SK-N-SH treated with all-trans-retinoic acid at 6 μM for 48 hours (cell line): ENCODE measurements at regions not wholly inside any gene's neighbourhood (a gene's known extent, or its start where the extent isn't known, plus 50 kb on each side); places are given as distances from the start of the nearest gene placed in this dataset.

ENCODE experiments used
- ARNTL ChIP-seq: fragments of 450-650 bp; formaldehyde crosslinking; IDR thresholded peaks from 2 replicates; pipeline ENCODE4 v1.5.0; 2020; ENCODE audit warnings: low read depth, mild to moderate bottlenecking, moderate library complexity, borderline replicate concordance
- RARB ChIP-seq: fragments of 250-450 bp; sonication (Bioruptor Pico); IDR thresholded peaks from 2 replicates; pipeline ENCODE4 v1.8.0; 2021; ENCODE audit warnings: mild to moderate bottlenecking, moderate library complexity
- TOX ChIP-seq: fragments of 250-450 bp; sonication (Bioruptor Pico); IDR thresholded peaks from 2 replicates; pipeline ENCODE4 v1.8.0; 2021; ENCODE audit warnings: mild to moderate bottlenecking, moderate library complexity, borderline replicate concordance
- ZC3H10 ChIP-seq: fragments of 250-450 bp; sonication (Bioruptor Pico); IDR thresholded peaks from 2 replicates; pipeline ENCODE4 v1.5.1; 2021; ENCODE audit warnings: mild to moderate bottlenecking, moderate library complexity
- ZFP3 ChIP-seq: fragments of 250-450 bp; sonication (Bioruptor Pico); IDR thresholded peaks from 2 replicates; pipeline ENCODE4 v1.5.0; 2020; ENCODE audit warnings: mild to moderate bottlenecking, moderate library complexity
- ZFP30 ChIP-seq: fragments of 450-650 bp; formaldehyde crosslinking; IDR thresholded peaks from 2 replicates; pipeline ENCODE4 v1.5.0; 2022; ENCODE audit warnings: mild to moderate bottlenecking, moderate library complexity
- ZNF565 ChIP-seq: fragments of 450-650 bp; formaldehyde crosslinking; conservative IDR thresholded peaks from 2 replicates; pipeline ENCODE4 v1.5.0; 2020; ENCODE audit warnings: low read depth, mild to moderate bottlenecking, moderate library complexity
- ZNF8 ChIP-seq: fragments of 450-650 bp; formaldehyde crosslinking; IDR thresholded peaks from 2 replicates; pipeline ENCODE4 v1.5.0; 2020; ENCODE audit warnings: mild to moderate bottlenecking, moderate library complexity
- TF ChIP-seq, protein P1 (sequence below): fragments of 250-450 bp; sonication (Bioruptor Pico); IDR thresholded peaks from 2 replicates; pipeline ENCODE4 v1.5.0; 2020; ENCODE audit warnings: mild to moderate bottlenecking, moderate library complexity
- TF ChIP-seq, protein P2 (sequence below): fragments of 250-450 bp; sonication (Bioruptor Pico); IDR thresholded peaks from 2 replicates; pipeline ENCODE4 v1.5.1; 2021; ENCODE audit warnings: mild to moderate bottlenecking, moderate library complexity
- TF ChIP-seq, protein P3 (sequence below): fragments of 250-450 bp; sonication (Bioruptor Pico); IDR thresholded peaks from 2 replicates; pipeline ENCODE4 v1.5.1; 2020; ENCODE audit warnings: low read depth, mild to moderate bottlenecking, moderate library complexity
- TF ChIP-seq, protein P4 (sequence below): fragments of 250-450 bp; sonication (Bioruptor Pico); IDR thresholded peaks from 2 replicates; pipeline ENCODE4 v1.8.0; 2020; ENCODE audit warnings: mild to moderate bottlenecking, moderate library complexity, borderline replicate concordance

DNA sequence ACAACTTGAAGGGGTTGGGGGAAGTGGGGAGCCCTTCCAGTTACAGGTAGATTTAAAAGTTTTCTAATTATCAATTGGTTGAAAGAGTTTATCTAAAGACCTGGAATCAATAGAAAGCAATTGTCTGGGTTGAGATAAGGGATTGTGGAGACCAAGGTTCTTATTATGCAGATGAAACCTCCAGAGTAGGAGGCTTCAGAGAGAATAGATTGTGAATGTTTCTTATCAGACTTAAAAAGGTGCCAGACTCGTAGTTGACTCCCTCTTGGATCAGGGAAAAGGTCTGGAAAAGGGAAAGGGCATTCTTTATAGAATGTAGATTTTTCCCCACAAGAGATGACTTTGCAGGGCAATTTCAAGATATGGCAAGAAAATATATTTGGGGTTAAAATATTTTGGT, 100.8 kb downstream of the GADD45G start:
- TF ChIP-seq ARNTL (CRISPR knock-in tag) (no peak), ZFP30 (CRISPR knock-in tag) (no peak), ZC3H10 (CRISPR knock-in tag) (no peak), ZNF8 (CRISPR knock-in tag) (no peak), TOX (CRISPR knock-in tag) (no peak), ZFP3 (no peak), ZNF565 (CRISPR knock-in tag) (no peak), RARB (CRISPR knock-in tag) (no peak)
- TF ChIP-seq, protein P1, sequence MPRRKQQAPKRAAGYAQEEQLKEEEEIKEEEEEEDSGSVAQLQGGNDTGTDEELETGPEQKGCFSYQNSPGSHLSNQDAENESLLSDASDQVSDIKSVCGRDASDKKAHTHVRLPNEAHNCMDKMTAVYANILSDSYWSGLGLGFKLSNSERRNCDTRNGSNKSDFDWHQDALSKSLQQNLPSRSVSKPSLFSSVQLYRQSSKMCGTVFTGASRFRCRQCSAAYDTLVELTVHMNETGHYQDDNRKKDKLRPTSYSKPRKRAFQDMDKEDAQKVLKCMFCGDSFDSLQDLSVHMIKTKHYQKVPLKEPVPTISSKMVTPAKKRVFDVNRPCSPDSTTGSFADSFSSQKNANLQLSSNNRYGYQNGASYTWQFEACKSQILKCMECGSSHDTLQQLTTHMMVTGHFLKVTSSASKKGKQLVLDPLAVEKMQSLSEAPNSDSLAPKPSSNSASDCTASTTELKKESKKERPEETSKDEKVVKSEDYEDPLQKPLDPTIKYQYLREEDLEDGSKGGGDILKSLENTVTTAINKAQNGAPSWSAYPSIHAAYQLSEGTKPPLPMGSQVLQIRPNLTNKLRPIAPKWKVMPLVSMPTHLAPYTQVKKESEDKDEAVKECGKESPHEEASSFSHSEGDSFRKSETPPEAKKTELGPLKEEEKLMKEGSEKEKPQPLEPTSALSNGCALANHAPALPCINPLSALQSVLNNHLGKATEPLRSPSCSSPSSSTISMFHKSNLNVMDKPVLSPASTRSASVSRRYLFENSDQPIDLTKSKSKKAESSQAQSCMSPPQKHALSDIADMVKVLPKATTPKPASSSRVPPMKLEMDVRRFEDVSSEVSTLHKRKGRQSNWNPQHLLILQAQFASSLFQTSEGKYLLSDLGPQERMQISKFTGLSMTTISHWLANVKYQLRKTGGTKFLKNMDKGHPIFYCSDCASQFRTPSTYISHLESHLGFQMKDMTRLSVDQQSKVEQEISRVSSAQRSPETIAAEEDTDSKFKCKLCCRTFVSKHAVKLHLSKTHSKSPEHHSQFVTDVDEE (CRISPR knock-in tag): no peak
- TF ChIP-seq, protein P2, sequence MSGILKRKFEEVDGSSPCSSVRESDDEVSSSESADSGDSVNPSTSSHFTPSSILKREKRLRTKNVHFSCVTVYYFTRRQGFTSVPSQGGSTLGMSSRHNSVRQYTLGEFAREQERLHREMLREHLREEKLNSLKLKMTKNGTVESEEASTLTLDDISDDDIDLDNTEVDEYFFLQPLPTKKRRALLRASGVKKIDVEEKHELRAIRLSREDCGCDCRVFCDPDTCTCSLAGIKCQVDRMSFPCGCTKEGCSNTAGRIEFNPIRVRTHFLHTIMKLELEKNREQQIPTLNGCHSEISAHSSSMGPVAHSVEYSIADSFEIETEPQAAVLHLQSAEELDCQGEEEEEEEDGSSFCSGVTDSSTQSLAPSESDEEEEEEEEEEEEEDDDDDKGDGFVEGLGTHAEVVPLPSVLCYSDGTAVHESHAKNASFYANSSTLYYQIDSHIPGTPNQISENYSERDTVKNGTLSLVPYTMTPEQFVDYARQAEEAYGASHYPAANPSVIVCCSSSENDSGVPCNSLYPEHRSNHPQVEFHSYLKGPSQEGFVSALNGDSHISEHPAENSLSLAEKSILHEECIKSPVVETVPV (CRISPR knock-in tag): no peak
- TF ChIP-seq, protein P3, sequence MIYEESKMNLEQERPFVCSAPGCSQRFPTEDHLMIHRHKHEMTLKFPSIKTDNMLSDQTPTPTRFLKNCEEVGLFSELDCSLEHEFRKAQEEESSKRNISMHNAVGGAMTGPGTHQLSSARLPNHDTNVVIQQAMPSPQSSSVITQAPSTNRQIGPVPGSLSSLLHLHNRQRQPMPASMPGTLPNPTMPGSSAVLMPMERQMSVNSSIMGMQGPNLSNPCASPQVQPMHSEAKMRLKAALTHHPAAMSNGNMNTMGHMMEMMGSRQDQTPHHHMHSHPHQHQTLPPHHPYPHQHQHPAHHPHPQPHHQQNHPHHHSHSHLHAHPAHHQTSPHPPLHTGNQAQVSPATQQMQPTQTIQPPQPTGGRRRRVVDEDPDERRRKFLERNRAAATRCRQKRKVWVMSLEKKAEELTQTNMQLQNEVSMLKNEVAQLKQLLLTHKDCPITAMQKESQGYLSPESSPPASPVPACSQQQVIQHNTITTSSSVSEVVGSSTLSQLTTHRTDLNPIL (CRISPR knock-in tag): no peak
- TF ChIP-seq, protein P4, sequence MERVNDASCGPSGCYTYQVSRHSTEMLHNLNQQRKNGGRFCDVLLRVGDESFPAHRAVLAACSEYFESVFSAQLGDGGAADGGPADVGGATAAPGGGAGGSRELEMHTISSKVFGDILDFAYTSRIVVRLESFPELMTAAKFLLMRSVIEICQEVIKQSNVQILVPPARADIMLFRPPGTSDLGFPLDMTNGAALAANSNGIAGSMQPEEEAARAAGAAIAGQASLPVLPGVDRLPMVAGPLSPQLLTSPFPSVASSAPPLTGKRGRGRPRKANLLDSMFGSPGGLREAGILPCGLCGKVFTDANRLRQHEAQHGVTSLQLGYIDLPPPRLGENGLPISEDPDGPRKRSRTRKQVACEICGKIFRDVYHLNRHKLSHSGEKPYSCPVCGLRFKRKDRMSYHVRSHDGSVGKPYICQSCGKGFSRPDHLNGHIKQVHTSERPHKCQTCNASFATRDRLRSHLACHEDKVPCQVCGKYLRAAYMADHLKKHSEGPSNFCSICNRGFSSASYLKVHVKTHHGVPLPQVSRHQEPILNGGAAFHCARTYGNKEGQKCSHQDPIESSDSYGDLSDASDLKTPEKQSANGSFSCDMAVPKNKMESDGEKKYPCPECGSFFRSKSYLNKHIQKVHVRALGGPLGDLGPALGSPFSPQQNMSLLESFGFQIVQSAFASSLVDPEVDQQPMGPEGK (CRISPR knock-in tag): no peak
